Activated T-cell treated with anti-CD3 and anti-CD28 coated beads, Interleukin-2, amount 50 U/mL, for 72 hours (primary cell): ENCODE measurements at regions not wholly inside any gene's neighbourhood (a gene's known extent, or its start where the extent isn't known, plus 50 kb on each side); places are given as distances from the start of the nearest gene placed in this dataset.

Source experiments
- ATAC-seq, 2 donors: fragments of 150-1000 bp; cut with Tn5 transposase; replicated peaks in 1 of 2; 2 replicates each; pipeline ENCODE4 v1.10.0; 2021; ENCODE audit warnings: moderate library complexity in 2 of 2, mild to moderate bottlenecking in 1 of 2
- DNase-seq, 2 donors: peaks; one replicate each; pipeline ENCODE4 v3.0.0; 2021 to 2022; ENCODE audit warnings: mixed read lengths in 1 of 2
- H3K27ac Mint-ChIP-seq: one replicate; pipeline ENCODE4 v1.8.0; 2022; ENCODE audit warnings: mild to moderate bottlenecking, moderate library complexity, mixed read lengths
- H3K27me3 Mint-ChIP-seq: one replicate; pipeline ENCODE4 v1.8.0; 2022; ENCODE audit warnings: low read depth, mixed read lengths
- H3K36me3 Mint-ChIP-seq, 2 donors: one replicate each; pipeline ENCODE4 v1.8.0; 2022; ENCODE audit warnings: mixed read lengths in 2 of 2, mild to moderate bottlenecking in 1 of 2; ENCODE audit not compliant: insufficient read depth in 2 of 2
- H3K4me1 Mint-ChIP-seq: one replicate; pipeline ENCODE4 v1.8.0; 2022; ENCODE audit warnings: low read depth, mixed read lengths
- H3K4me3 Mint-ChIP-seq, 2 donors: one replicate each; pipeline ENCODE4 v1.8.0; 2022; ENCODE audit warnings: mild to moderate bottlenecking in 2 of 2, mixed read lengths in 2 of 2, moderate library complexity in 2 of 2
- H3K9me3 Mint-ChIP-seq, 2 donors: one replicate each; pipeline ENCODE4 v1.8.0; 2022; ENCODE audit warnings: mixed read lengths in 2 of 2

GRCh38 chrX:125786316-125786715 is 379.8 kb downstream of the DCAF12L2 start:
- Mint-ChIP-seq H3K4me3 (no peak overlapping the region), H3K27me3 (no peaks in the 10 kb centered on the region), H3K27ac (no peak overlapping the region), H3K9me3 (peaks cover 0 to 3% of the 10 kb centered on the region in 2 donors), H3K36me3 (peaks cover 0 to 2% of the 10 kb centered on the region in 2 donors), H3K4me1 (no peaks in the 10 kb centered on the region)
- DNase-seq, result no peak
- no peak for ATAC-seq

GRCh38 chrX:125791787-125792186 is 374.3 kb downstream of the DCAF12L2 start:
- Mint-ChIP-seq H3K27me3 (no peaks in the 10 kb centered on the region), H3K4me1 (no peaks in the 10 kb centered on the region), H3K4me3 (no peak overlapping the region), H3K36me3 (peaks cover 0 to 2% of the 10 kb centered on the region in 2 donors), H3K27ac (no peak overlapping the region), H3K9me3 (peaks cover 0 to 3% of the 10 kb centered on the region in 2 donors)
- no peak for DNase-seq
- ATAC-seq, result no peak

GRCh38 chrX:125810856-125811255 is 355.2 kb downstream of the DCAF12L2 start:
- no peaks in the 10 kb centered on the region for H3K36me3 Mint-ChIP-seq
- H3K27me3 Mint-ChIP-seq, result no peaks in the 10 kb centered on the region
- no peaks in the 10 kb centered on the region for H3K4me1 Mint-ChIP-seq
- H3K4me3 Mint-ChIP-seq, result no peak overlapping the region
- H3K9me3 Mint-ChIP-seq, result no peaks in the 10 kb centered on the region
- ATAC-seq (no peak), DNase-seq (no peak)
- H3K27ac Mint-ChIP-seq, result no peak overlapping the region

GRCh38 chrX:125826080-125826479 is 340.0 kb downstream of the DCAF12L2 start:
- H3K4me3 Mint-ChIP-seq, result no peak overlapping the region
- DNase-seq (no peak), ATAC-seq (no peak)
- H3K36me3 Mint-ChIP-seq, result no peaks in the 10 kb centered on the region
- peaks cover 21% of the 10 kb centered on the region for H3K27me3 Mint-ChIP-seq
- H3K27ac Mint-ChIP-seq, result no peak overlapping the region
- no peaks in the 10 kb centered on the region for H3K4me1 Mint-ChIP-seq
- peaks cover 0 to 5% of the 10 kb centered on the region in 2 donors for H3K9me3 Mint-ChIP-seq

GRCh38 chrX:125826774-125827451 is 339.2 kb downstream of the DCAF12L2 start:
- DNase-seq, result no peak
- no peak for ATAC-seq
- Mint-ChIP-seq H3K4me3 (no peak overlapping the region), H3K9me3 (peaks cover 0 to 5% of the 10 kb centered on the region in 2 donors), H3K36me3 (no peaks in the 10 kb centered on the region), H3K27me3 (peaks cover 21% of the 10 kb centered on the region), H3K27ac (no peak overlapping the region), H3K4me1 (no peaks in the 10 kb centered on the region)

- no peak for DNase-seq
- no peaks in the 10 kb centered on the region for H3K9me3 Mint-ChIP-seq
- no peaks in the 10 kb centered on the region for H3K36me3 Mint-ChIP-seq
- H3K27ac Mint-ChIP-seq, result no peak overlapping the region
- no peak overlapping the region for H3K4me3 Mint-ChIP-seq
- no peaks in the 10 kb centered on the region for H3K4me1 Mint-ChIP-seq
- H3K27me3 Mint-ChIP-seq, result no peaks in the 10 kb centered on the region
- ATAC-seq, result no peak
Measured at GRCh38 chrX:125846271-125846670, 319.8 kb downstream of the DCAF12L2 start.

- no peak overlapping the region for H3K27ac Mint-ChIP-seq
- no peaks in the 10 kb centered on the region for H3K4me1 Mint-ChIP-seq
- DNase-seq, result no peak
- H3K36me3 Mint-ChIP-seq, result no peaks in the 10 kb centered on the region
- no peaks in the 10 kb centered on the region for H3K27me3 Mint-ChIP-seq
- H3K4me3 Mint-ChIP-seq, result no peak overlapping the region
- ATAC-seq, result no peak
- H3K9me3 Mint-ChIP-seq, result peaks cover 0 to 2% of the 10 kb centered on the region in 2 donors
Measured at GRCh38 chrX:125850693-125851092, 315.4 kb downstream of the DCAF12L2 start.

- no peak overlapping the region for H3K4me3 Mint-ChIP-seq
- no peak for ATAC-seq
Measured at GRCh38 chrX:125883169-125883568, 282.9 kb downstream of the DCAF12L2 start.

GRCh38 chrX:125894947-125895346 is 271.1 kb downstream of the DCAF12L2 start:
- Mint-ChIP-seq H3K27ac (no peak overlapping the region), H3K9me3 (no peaks in the 10 kb centered on the region), H3K36me3 (no peaks in the 10 kb centered on the region), H3K4me3 (no peak overlapping the region), H3K27me3 (no peaks in the 10 kb centered on the region), H3K4me1 (no peaks in the 10 kb centered on the region)
- no peak for ATAC-seq
- no peak for DNase-seq

More at GRCh38 chrX:125883169-125883568, 282.9 kb downstream of the DCAF12L2 start:
- Mint-ChIP-seq H3K27ac (no peak overlapping the region), H3K36me3 (peaks cover 0 to 2% of the 10 kb centered on the region in 2 donors), H3K4me1 (no peaks in the 10 kb centered on the region), H3K27me3 (no peaks in the 10 kb centered on the region), H3K9me3 (peaks cover 1 to 7% of the 10 kb centered on the region in 2 donors)
- no peak for DNase-seq

- no peaks in the 10 kb centered on the region for H3K27me3 Mint-ChIP-seq
- no peaks in the 10 kb centered on the region for H3K36me3 Mint-ChIP-seq
- no peaks in the 10 kb centered on the region for H3K4me1 Mint-ChIP-seq
- no peaks in the 10 kb centered on the region for H3K9me3 Mint-ChIP-seq
- no peak overlapping the region for H3K27ac Mint-ChIP-seq
- no peak for ATAC-seq
- no peak for DNase-seq
- no peak overlapping the region for H3K4me3 Mint-ChIP-seq
Measured at GRCh38 chrX:125895518-125895917, 270.6 kb downstream of the DCAF12L2 start.

GRCh38 chrX:125926295-125926694 is 239.8 kb downstream of the DCAF12L2 start:
- ATAC-seq, result no peak
- H3K9me3 Mint-ChIP-seq, result peaks cover 0 to 5% of the 10 kb centered on the region in 2 donors
- H3K4me1 Mint-ChIP-seq, result no peaks in the 10 kb centered on the region
- no peak for DNase-seq
- H3K27me3 Mint-ChIP-seq, result no peaks in the 10 kb centered on the region
- H3K4me3 Mint-ChIP-seq, result no peak overlapping the region
- H3K36me3 Mint-ChIP-seq, result no peaks in the 10 kb centered on the region
- no peak overlapping the region for H3K27ac Mint-ChIP-seq

GRCh38 chrX:125940985-125941384 is 225.1 kb downstream of the DCAF12L2 start:
- Mint-ChIP-seq H3K36me3 (no peaks in the 10 kb centered on the region), H3K4me1 (no peaks in the 10 kb centered on the region), H3K27me3 (no peaks in the 10 kb centered on the region), H3K4me3 (no peak overlapping the region), H3K27ac (no peak overlapping the region), H3K9me3 (peaks cover 0 to 2% of the 10 kb centered on the region in 2 donors)
- ATAC-seq (no peak), DNase-seq (no peak)

- DNase-seq (no peak), ATAC-seq (no peak)
- H3K27me3 Mint-ChIP-seq, result peaks cover 8% of the 10 kb centered on the region
- no peaks in the 10 kb centered on the region for H3K36me3 Mint-ChIP-seq
- no peaks in the 10 kb centered on the region for H3K9me3 Mint-ChIP-seq
- H3K4me1 Mint-ChIP-seq, result no peaks in the 10 kb centered on the region
- H3K4me3 Mint-ChIP-seq, result no peak overlapping the region
- H3K27ac Mint-ChIP-seq, result no peak overlapping the region
Measured at GRCh38 chrX:125947501-125947900, 218.6 kb downstream of the DCAF12L2 start.

- no peaks in the 10 kb centered on the region for H3K36me3 Mint-ChIP-seq
- no peaks in the 10 kb centered on the region for H3K4me1 Mint-ChIP-seq
- no peaks in the 10 kb centered on the region for H3K9me3 Mint-ChIP-seq
- no peak for DNase-seq
- H3K27ac Mint-ChIP-seq, result no peak overlapping the region
- H3K27me3 Mint-ChIP-seq, result peaks cover 8% of the 10 kb centered on the region
- no peak overlapping the region for H3K4me3 Mint-ChIP-seq
- ATAC-seq, result no peak
Measured at GRCh38 chrX:125952973-125953372, 213.1 kb downstream of the DCAF12L2 start.
